GM23248 (cell line): ENCODE measurements at regions not wholly inside any gene's neighbourhood (a gene's known extent, or its start where the extent isn't known, plus 50 kb on each side); places are given as distances from the start of the nearest gene placed in this dataset.

Experiments
- EZH2 ChIP-seq: fragments of 200-600 bp; sonication (generic); IDR thresholded peaks from 2 replicates; pipeline ENCODE4 v1.6.1; 2018; ENCODE audit warnings: antibody characterized with exemption, mild to moderate bottlenecking; ENCODE audit not compliant: insufficient read depth, poor library complexity, severe bottlenecking
- EZH2phosphoT487 ChIP-seq: fragments of 200-600 bp; sonication (generic); IDR thresholded peaks from 2 replicates; pipeline ENCODE4 v1.6.1; 2018; ENCODE audit warnings: antibody characterized with exemption, moderate library complexity, mild to moderate bottlenecking, low read depth; ENCODE audit not compliant: insufficient read depth

GRCh38 chrX:145727476-145727875, 90.2 kb upstream of the SLITRK2 start:
- no peak for TF ChIP-seq EZH2
- no peak for TF ChIP-seq EZH2phosphoT487
